ENCODE measurements at regions not wholly inside any gene's neighbourhood (a gene's known extent, or its start where the extent isn't known, plus 50 kb on each side); places are given as distances from the start of the nearest gene placed in this dataset.

- no peak overlapping the region for H3K4me3 ChIP-seq (ENCODE audit: low read length)
- H3K4me2 ChIP-seq (ENCODE audit: low read depth, low read length, poor library complexity, severe bottlenecking): no peak overlapping the region
- no peaks in the 10 kb centered on the region for H4K20me1 ChIP-seq (ENCODE audit: insufficient read depth, low read depth, low read length)
- no peaks in the 10 kb centered on the region for H3K9me2 ChIP-seq (replicated peaks; ENCODE audit: insufficient read depth, low read length)
- H3K4me1 ChIP-seq (ENCODE audit: low read length): no peaks in the 10 kb centered on the region
- no peak overlapping the region for H3K9ac ChIP-seq (ENCODE audit: low read length)
- no peaks in the 10 kb centered on the region for H3K79me2 ChIP-seq (ENCODE audit: low read length)
- H2AFZ ChIP-seq (ENCODE audit: low read length): no peak overlapping the region
- no peaks in the 10 kb centered on the region for H3K9me3 ChIP-seq (ENCODE audit: low read length)
- no peaks in the 10 kb centered on the region for H3K36me3 ChIP-seq (ENCODE audit: insufficient read depth, low read length)
- no peak for DNase-seq
- H3K27me3 ChIP-seq (ENCODE audit: low read length): no peaks in the 10 kb centered on the region
- no peak overlapping the region for H3K27ac ChIP-seq (ENCODE audit: low read length)
Measured at GRCh38 chr10:128833671-128834070, 633.4 kb upstream of the MGMT start.

GRCh38 chr10:128835361-128835760 lies 631.7 kb upstream of the MGMT start:
- no peaks in the 10 kb centered on the region for H3K36me3 ChIP-seq (ENCODE audit: insufficient read depth, low read length)
- no peak overlapping the region for H2AFZ ChIP-seq (ENCODE audit: low read length)
- no peak for DNase-seq
- H3K9ac ChIP-seq (ENCODE audit: low read length): no peak overlapping the region
- no peaks in the 10 kb centered on the region for H3K9me3 ChIP-seq (ENCODE audit: low read length)
- H3K4me3 ChIP-seq (ENCODE audit: low read length): no peak overlapping the region
- no peaks in the 10 kb centered on the region for H3K9me2 ChIP-seq (replicated peaks; ENCODE audit: insufficient read depth, low read length)
- no peaks in the 10 kb centered on the region for H3K27me3 ChIP-seq (ENCODE audit: low read length)
- no peaks in the 10 kb centered on the region for H3K79me2 ChIP-seq (ENCODE audit: low read length)
- no peaks in the 10 kb centered on the region for H3K4me1 ChIP-seq (ENCODE audit: low read length)
- no peaks in the 10 kb centered on the region for H4K20me1 ChIP-seq (ENCODE audit: insufficient read depth, low read depth, low read length)
- H3K27ac ChIP-seq (ENCODE audit: low read length): no peak overlapping the region
- no peak overlapping the region for H3K4me2 ChIP-seq (ENCODE audit: low read depth, low read length, poor library complexity, severe bottlenecking)

- Histone ChIP-seq H3K9me2 (replicated peaks; ENCODE audit: insufficient read depth, low read length) (no peaks in the 10 kb centered on the region), H3K4me1 (ENCODE audit: low read length) (no peaks in the 10 kb centered on the region), H3K9ac (ENCODE audit: low read length) (no peak overlapping the region), H3K27ac (ENCODE audit: low read length) (no peak overlapping the region), H2AFZ (ENCODE audit: low read length) (no peak overlapping the region), H3K4me3 (ENCODE audit: low read length) (no peak overlapping the region), H3K36me3 (ENCODE audit: insufficient read depth, low read length) (no peaks in the 10 kb centered on the region), H3K79me2 (ENCODE audit: low read length) (no peaks in the 10 kb centered on the region), H3K27me3 (ENCODE audit: low read length) (no peaks in the 10 kb centered on the region), H3K4me2 (ENCODE audit: low read depth, low read length, poor library complexity, severe bottlenecking) (no peak overlapping the region), H4K20me1 (ENCODE audit: insufficient read depth, low read depth, low read length) (no peaks in the 10 kb centered on the region), H3K9me3 (ENCODE audit: low read length) (no peaks in the 10 kb centered on the region)
- DNase-seq: no peak
Measured at GRCh38 chr10:128837478-128837877, 629.6 kb upstream of the MGMT start.

GRCh38 chr10:128839134-128839533 lies 627.9 kb upstream of the MGMT start:
- Histone ChIP-seq H3K4me2 (ENCODE audit: low read depth, low read length, poor library complexity, severe bottlenecking) (no peak overlapping the region), H3K36me3 (ENCODE audit: insufficient read depth, low read length) (no peaks in the 10 kb centered on the region), H3K4me1 (ENCODE audit: low read length) (no peaks in the 10 kb centered on the region), H3K9ac (ENCODE audit: low read length) (no peak overlapping the region), H4K20me1 (ENCODE audit: insufficient read depth, low read depth, low read length) (no peaks in the 10 kb centered on the region), H3K9me2 (replicated peaks; ENCODE audit: insufficient read depth, low read length) (no peaks in the 10 kb centered on the region), H3K4me3 (ENCODE audit: low read length) (no peak overlapping the region), H3K27me3 (ENCODE audit: low read length) (no peaks in the 10 kb centered on the region), H3K27ac (ENCODE audit: low read length) (no peak overlapping the region), H3K79me2 (ENCODE audit: low read length) (no peaks in the 10 kb centered on the region), H2AFZ (ENCODE audit: low read length) (no peak overlapping the region), H3K9me3 (ENCODE audit: low read length) (no peaks in the 10 kb centered on the region)
- DNase-seq: no peak

- no peak overlapping the region for H2AFZ ChIP-seq (ENCODE audit: low read length)
- no peak overlapping the region for H3K4me2 ChIP-seq (ENCODE audit: low read depth, low read length, poor library complexity, severe bottlenecking)
- no peaks in the 10 kb centered on the region for H3K27me3 ChIP-seq (ENCODE audit: low read length)
- no peaks in the 10 kb centered on the region for H3K36me3 ChIP-seq (ENCODE audit: insufficient read depth, low read length)
- H3K9me3 ChIP-seq (ENCODE audit: low read length): no peaks in the 10 kb centered on the region
- H3K4me1 ChIP-seq (ENCODE audit: low read length): no peaks in the 10 kb centered on the region
- H3K9ac ChIP-seq (ENCODE audit: low read length): no peak overlapping the region
- no peak overlapping the region for H3K4me3 ChIP-seq (ENCODE audit: low read length)
- no peaks in the 10 kb centered on the region for H4K20me1 ChIP-seq (ENCODE audit: insufficient read depth, low read depth, low read length)
- no peaks in the 10 kb centered on the region for H3K79me2 ChIP-seq (ENCODE audit: low read length)
- no peaks in the 10 kb centered on the region for H3K9me2 ChIP-seq (replicated peaks; ENCODE audit: insufficient read depth, low read length)
- no peak for DNase-seq
- no peak overlapping the region for H3K27ac ChIP-seq (ENCODE audit: low read length)
Measured at GRCh38 chr10:128839701-128840100, 627.3 kb upstream of the MGMT start.

GRCh38 chr10:128843972-128844371 lies 623.1 kb upstream of the MGMT start:
- H3K9me3 ChIP-seq (ENCODE audit: low read length): no peaks in the 10 kb centered on the region
- H3K9me2 ChIP-seq (replicated peaks; ENCODE audit: insufficient read depth, low read length): no peaks in the 10 kb centered on the region
- H3K4me2 ChIP-seq (ENCODE audit: low read depth, low read length, poor library complexity, severe bottlenecking): no peak overlapping the region
- no peaks in the 10 kb centered on the region for H3K27me3 ChIP-seq (ENCODE audit: low read length)
- no peak overlapping the region for H2AFZ ChIP-seq (ENCODE audit: low read length)
- no peaks in the 10 kb centered on the region for H4K20me1 ChIP-seq (ENCODE audit: insufficient read depth, low read depth, low read length)
- no peaks in the 10 kb centered on the region for H3K36me3 ChIP-seq (ENCODE audit: insufficient read depth, low read length)
- no peaks in the 10 kb centered on the region for H3K4me1 ChIP-seq (ENCODE audit: low read length)
- DNase-seq: peak; percentile 55
- H3K9ac ChIP-seq (ENCODE audit: low read length): no peak overlapping the region
- no peak overlapping the region for H3K4me3 ChIP-seq (ENCODE audit: low read length)
- no peaks in the 10 kb centered on the region for H3K79me2 ChIP-seq (ENCODE audit: low read length)
- H3K27ac ChIP-seq (ENCODE audit: low read length): no peak overlapping the region

- no peak overlapping the region for H3K9ac ChIP-seq (ENCODE audit: low read length)
- DNase-seq: no peak
- H2AFZ ChIP-seq (ENCODE audit: low read length): no peak overlapping the region; the same call in 1 of the 2 replicates
- H3K27me3 ChIP-seq (ENCODE audit: low read length): no peaks in the 10 kb centered on the region
- no peaks in the 10 kb centered on the region for H3K4me1 ChIP-seq (ENCODE audit: low read length)
- H3K27ac ChIP-seq (ENCODE audit: low read length): no peak overlapping the region
- no peak overlapping the region for H3K4me3 ChIP-seq (ENCODE audit: low read length)
- H3K9me2 ChIP-seq (replicated peaks; ENCODE audit: insufficient read depth, low read length): no peaks in the 10 kb centered on the region
- H3K36me3 ChIP-seq (ENCODE audit: insufficient read depth, low read length): no peaks in the 10 kb centered on the region
- H4K20me1 ChIP-seq (ENCODE audit: insufficient read depth, low read depth, low read length): no peaks in the 10 kb centered on the region
- no peak overlapping the region for H3K4me2 ChIP-seq (ENCODE audit: low read depth, low read length, poor library complexity, severe bottlenecking)
- no peaks in the 10 kb centered on the region for H3K9me3 ChIP-seq (ENCODE audit: low read length)
- H3K79me2 ChIP-seq (ENCODE audit: low read length): no peaks in the 10 kb centered on the region
Measured at GRCh38 chr10:128846927-128847326, 620.1 kb upstream of the MGMT start.

- Histone ChIP-seq H3K36me3 (ENCODE audit: insufficient read depth, low read length) (no peaks in the 10 kb centered on the region), H3K79me2 (ENCODE audit: low read length) (no peaks in the 10 kb centered on the region), H3K9me2 (replicated peaks; ENCODE audit: insufficient read depth, low read length) (no peaks in the 10 kb centered on the region), H3K4me1 (ENCODE audit: low read length) (no peaks in the 10 kb centered on the region), H3K9ac (ENCODE audit: low read length) (no peak overlapping the region), H3K4me2 (ENCODE audit: low read depth, low read length, poor library complexity, severe bottlenecking) (no peak overlapping the region), H3K27ac (ENCODE audit: low read length) (no peak overlapping the region), H3K9me3 (ENCODE audit: low read length) (no peaks in the 10 kb centered on the region), H4K20me1 (ENCODE audit: insufficient read depth, low read depth, low read length) (no peaks in the 10 kb centered on the region), H3K27me3 (ENCODE audit: low read length) (no peaks in the 10 kb centered on the region), H2AFZ (ENCODE audit: low read length) (no peak overlapping the region), H3K4me3 (ENCODE audit: low read length) (no peak overlapping the region)
- DNase-seq: no peak
Measured at GRCh38 chr10:128848810-128849209, 618.2 kb upstream of the MGMT start.

GRCh38 chr10:128850647-128851046 lies 616.4 kb upstream of the MGMT start:
- H4K20me1 ChIP-seq (ENCODE audit: insufficient read depth, low read depth, low read length): no peaks in the 10 kb centered on the region
- no peak overlapping the region for H3K27ac ChIP-seq (ENCODE audit: low read length)
- H3K4me3 ChIP-seq (ENCODE audit: low read length): no peak overlapping the region
- no peaks in the 10 kb centered on the region for H3K9me2 ChIP-seq (replicated peaks; ENCODE audit: insufficient read depth, low read length)
- DNase-seq: no peak
- no peak overlapping the region for H3K4me2 ChIP-seq (ENCODE audit: low read depth, low read length, poor library complexity, severe bottlenecking)
- H2AFZ ChIP-seq (ENCODE audit: low read length): no peak overlapping the region
- H3K4me1 ChIP-seq (ENCODE audit: low read length): no peaks in the 10 kb centered on the region
- H3K36me3 ChIP-seq (ENCODE audit: insufficient read depth, low read length): no peaks in the 10 kb centered on the region
- H3K27me3 ChIP-seq (ENCODE audit: low read length): no peaks in the 10 kb centered on the region
- no peak overlapping the region for H3K9ac ChIP-seq (ENCODE audit: low read length)
- no peaks in the 10 kb centered on the region for H3K79me2 ChIP-seq (ENCODE audit: low read length)
- no peaks in the 10 kb centered on the region for H3K9me3 ChIP-seq (ENCODE audit: low read length)
